Astrocyte of the cerebellum (primary cell): ENCODE measurements at regions not wholly inside any gene's neighbourhood (a gene's known extent, or its start where the extent isn't known, plus 50 kb on each side); places are given as distances from the start of the nearest gene placed in this dataset.

ENCODE experiments used
- DNase-seq: peaks from one replicate; pipeline ENCODE4 v3.0.0-alpha.2; 2011; ENCODE audit warnings: low read depth
- H3K4me3 ChIP-seq: 2 replicates; pipeline ENCODE4 v1.5.1; 2011; ENCODE audit warnings: mild to moderate bottlenecking, low read depth, low read length, moderate library complexity
- CTCF ChIP-seq: IDR thresholded peaks from 2 replicates; pipeline ENCODE4 v1.5.1; 2012; ENCODE audit warnings: low read length, low read depth, moderate library complexity, mild to moderate bottlenecking; ENCODE audit errors: missing control alignments
- in situ Hi-C: cut with HindIII; loops from 2 replicates; pipeline ENCODE4 v1.10.0; 2017; ENCODE audit warnings: low sequenced_read_pairs

- no peak overlapping the region for H3K4me3 ChIP-seq
- DNase-seq = no peak
- in situ Hi-C loops = no loop called here
- no peak for TF ChIP-seq CTCF
Measured at GRCh38 chr2:30060562-30060961, 86.2 kb upstream of the YPEL5 start.

GRCh38 chr2:30068067-30068466, 78.7 kb upstream of the YPEL5 start:
- in situ Hi-C loops = no loop called here
- no peak for TF ChIP-seq CTCF
- no peak for DNase-seq
- H3K4me3 ChIP-seq = no peak overlapping the region

- peak; percentile 80 for TF ChIP-seq CTCF
- H3K4me3 ChIP-seq = no peak overlapping the region
- DNase-seq = peak; percentile 57
- in situ Hi-C loops = no loop called here
Measured at GRCh38 chr2:30072250-30072842, 74.5 kb upstream of the YPEL5 start.

GRCh38 chr2:30073523-30073922, 73.3 kb upstream of the YPEL5 start:
- DNase-seq = no peak

GRCh38 chr2:30074023-30074422, 72.8 kb upstream of the YPEL5 start:
- TF ChIP-seq CTCF = no peak
- H3K4me3 ChIP-seq = no peak overlapping the region
- no peak for DNase-seq
- in situ Hi-C loops = no loop called here

More at GRCh38 chr2:30073523-30073922, 73.3 kb upstream of the YPEL5 start:
- H3K4me3 ChIP-seq = no peak overlapping the region
- TF ChIP-seq CTCF = no peak
- in situ Hi-C loops = no loop called here

- DNase-seq = no peak
- in situ Hi-C loops = no loop called here
- TF ChIP-seq CTCF = no peak
- H3K4me3 ChIP-seq = no peak overlapping the region
Measured at GRCh38 chr2:30078521-30078920, 68.3 kb upstream of the YPEL5 start.
